AG09309 (cell line): ENCODE measurements at regions not wholly inside any gene's neighbourhood (a gene's known extent, or its start where the extent isn't known, plus 50 kb on each side); places are given as distances from the start of the nearest gene placed in this dataset.

ENCODE experiments used
- DNase-seq: peaks from one replicate; pipeline ENCODE4 v3.0.0-alpha.2; 2010; ENCODE audit warnings: low read depth
- H3K4me3 ChIP-seq: 2 replicates; pipeline ENCODE4 v1.5.1; 2011; ENCODE audit warnings: mild to moderate bottlenecking, low read depth, low read length, moderate library complexity; ENCODE audit not compliant: control insufficient read depth
- CTCF ChIP-seq: IDR thresholded peaks from 2 replicates; pipeline ENCODE4 v1.5.1; 2011; ENCODE audit warnings: mild to moderate bottlenecking, low read depth, low read length, inconsistent platforms; ENCODE audit not compliant: insufficient read depth, control insufficient read depth; ENCODE audit errors: missing control alignments

GRCh38 chr16:51757505-51757904 lies 606.4 kb upstream of the SALL1 start:
- H3K4me3 ChIP-seq: no peak overlapping the region
- no peak for DNase-seq
- no peak for TF ChIP-seq CTCF

GRCh38 chr16:51757124-51757470 lies 606.0 kb upstream of the SALL1 start:
- no peak for DNase-seq
- no peak overlapping the region for H3K4me3 ChIP-seq
- no peak for TF ChIP-seq CTCF

GRCh38 chr16:51756447-51757123 lies 605.5 kb upstream of the SALL1 start:
- no peak for DNase-seq
- TF ChIP-seq CTCF: no peak

GRCh38 chr16:51755577-51756355 lies 604.7 kb upstream of the SALL1 start:
- TF ChIP-seq CTCF: no peak
- H3K4me3 ChIP-seq: no peak overlapping the region
- no peak for DNase-seq

More at GRCh38 chr16:51756447-51757123, 605.5 kb upstream of the SALL1 start:
- no peak overlapping the region for H3K4me3 ChIP-seq

GRCh38 chr16:51755039-51755501 lies 604.0 kb upstream of the SALL1 start:
- no peak for DNase-seq
- no peak overlapping the region for H3K4me3 ChIP-seq
- no peak for TF ChIP-seq CTCF

GRCh38 chr16:51753467-51754127 lies 602.5 kb upstream of the SALL1 start:
- no peak for DNase-seq
- no peak overlapping the region for H3K4me3 ChIP-seq
- no peak for TF ChIP-seq CTCF
